ENCODE measurements at regions not wholly inside any gene's neighbourhood (a gene's known extent, or its start where the extent isn't known, plus 50 kb on each side); places are given as distances from the start of the nearest gene placed in this dataset.

DNA sequence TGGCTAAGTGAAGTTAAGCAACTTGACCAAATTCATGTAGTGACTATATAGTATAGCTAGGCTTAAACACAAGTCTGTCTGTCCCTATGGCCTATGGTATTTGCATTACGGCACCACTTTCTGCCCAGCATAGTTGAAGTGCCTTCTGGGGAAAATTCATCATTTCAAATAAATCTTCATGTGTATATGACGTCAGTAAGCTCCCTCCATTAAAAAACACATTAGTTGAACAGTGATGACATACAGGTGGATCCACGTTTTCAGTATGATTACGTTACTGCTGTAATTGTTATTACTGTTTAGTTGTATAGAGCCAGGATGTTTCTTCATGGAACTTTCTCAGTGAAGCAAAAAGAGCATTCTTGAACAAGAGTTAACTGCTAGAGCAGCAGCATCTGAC is 96.2 kb downstream of the TENT5A start:
- Histone ChIP-seq H3K27me3 (no peaks in the 10 kb centered on the region), H3K9me3 (no peaks in the 10 kb centered on the region), H3K36me3 (no peaks in the 10 kb centered on the region), H3K4me1 (no peaks in the 10 kb centered on the region), H3K27ac (no peak overlapping the region), H3K4me3 (no peak overlapping the region)
- no peak for DNase-seq
- intact Hi-C loops (cut with DNase I; ENCODE audit: low total_unique reads) = no loop called here
- TF ChIP-seq, protein P1, sequence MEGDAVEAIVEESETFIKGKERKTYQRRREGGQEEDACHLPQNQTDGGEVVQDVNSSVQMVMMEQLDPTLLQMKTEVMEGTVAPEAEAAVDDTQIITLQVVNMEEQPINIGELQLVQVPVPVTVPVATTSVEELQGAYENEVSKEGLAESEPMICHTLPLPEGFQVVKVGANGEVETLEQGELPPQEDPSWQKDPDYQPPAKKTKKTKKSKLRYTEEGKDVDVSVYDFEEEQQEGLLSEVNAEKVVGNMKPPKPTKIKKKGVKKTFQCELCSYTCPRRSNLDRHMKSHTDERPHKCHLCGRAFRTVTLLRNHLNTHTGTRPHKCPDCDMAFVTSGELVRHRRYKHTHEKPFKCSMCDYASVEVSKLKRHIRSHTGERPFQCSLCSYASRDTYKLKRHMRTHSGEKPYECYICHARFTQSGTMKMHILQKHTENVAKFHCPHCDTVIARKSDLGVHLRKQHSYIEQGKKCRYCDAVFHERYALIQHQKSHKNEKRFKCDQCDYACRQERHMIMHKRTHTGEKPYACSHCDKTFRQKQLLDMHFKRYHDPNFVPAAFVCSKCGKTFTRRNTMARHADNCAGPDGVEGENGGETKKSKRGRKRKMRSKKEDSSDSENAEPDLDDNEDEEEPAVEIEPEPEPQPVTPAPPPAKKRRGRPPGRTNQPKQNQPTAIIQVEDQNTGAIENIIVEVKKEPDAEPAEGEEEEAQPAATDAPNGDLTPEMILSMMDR (IDR thresholded peaks at IDR 0.05) = no peak

DNA sequence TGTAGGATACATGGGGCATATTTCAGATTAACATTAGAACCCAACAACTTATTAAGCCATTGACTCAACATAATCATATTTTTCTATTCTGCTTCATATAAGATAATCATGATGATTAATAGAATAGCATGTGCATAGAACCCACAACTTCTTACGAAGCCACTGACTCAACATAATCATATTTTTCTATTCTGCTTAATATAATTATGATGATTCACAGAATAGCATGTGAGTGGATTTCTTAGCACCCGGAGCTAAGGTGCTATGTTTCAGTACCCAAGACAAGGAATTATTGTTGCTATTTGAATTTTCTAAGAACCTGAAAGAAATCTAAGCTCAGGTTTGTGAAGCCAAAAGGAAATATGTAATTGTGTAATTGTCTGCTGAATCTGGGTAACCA is 96.8 kb downstream of the TENT5A start:
- H3K4me3 ChIP-seq = no peak overlapping the region
- H3K9me3 ChIP-seq = no peaks in the 10 kb centered on the region
- intact Hi-C loops (cut with DNase I; ENCODE audit: low total_unique reads) = no loop called here
- TF ChIP-seq, protein P1 (IDR thresholded peaks at IDR 0.05) = no peak
- no peak overlapping the region for H3K27ac ChIP-seq
- no peaks in the 10 kb centered on the region for H3K27me3 ChIP-seq
- no peaks in the 10 kb centered on the region for H3K4me1 ChIP-seq
- DNase-seq = no peak
- no peaks in the 10 kb centered on the region for H3K36me3 ChIP-seq

DNA sequence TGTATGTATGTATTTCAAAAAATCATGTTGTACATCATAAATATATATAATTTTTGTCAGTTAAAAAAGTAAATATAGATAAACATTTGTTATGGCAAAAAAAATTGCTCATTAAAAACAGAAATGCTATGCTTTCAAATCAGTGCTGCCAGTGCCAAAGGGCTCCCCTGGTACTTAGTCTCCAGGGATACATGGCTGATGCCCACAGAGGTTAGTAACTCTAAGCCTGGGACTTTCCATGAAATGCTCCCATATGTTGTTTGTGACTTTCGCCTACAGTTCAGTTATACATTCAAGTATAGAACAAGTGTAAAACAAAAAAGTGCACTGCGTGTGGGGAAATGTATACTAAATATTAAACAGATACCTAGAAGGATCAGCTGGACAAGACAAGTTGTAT is 104.0 kb downstream of the TENT5A start:
- Histone ChIP-seq H3K4me3 (no peak overlapping the region), H3K4me1 (no peaks in the 10 kb centered on the region), H3K9me3 (no peaks in the 10 kb centered on the region), H3K27ac (no peak overlapping the region), H3K27me3 (no peaks in the 10 kb centered on the region), H3K36me3 (no peaks in the 10 kb centered on the region)
- TF ChIP-seq, protein P1 (IDR thresholded peaks at IDR 0.05) = no peak
- intact Hi-C loops (cut with DNase I; ENCODE audit: low total_unique reads) = no loop called here
- no peak for DNase-seq

DNA sequence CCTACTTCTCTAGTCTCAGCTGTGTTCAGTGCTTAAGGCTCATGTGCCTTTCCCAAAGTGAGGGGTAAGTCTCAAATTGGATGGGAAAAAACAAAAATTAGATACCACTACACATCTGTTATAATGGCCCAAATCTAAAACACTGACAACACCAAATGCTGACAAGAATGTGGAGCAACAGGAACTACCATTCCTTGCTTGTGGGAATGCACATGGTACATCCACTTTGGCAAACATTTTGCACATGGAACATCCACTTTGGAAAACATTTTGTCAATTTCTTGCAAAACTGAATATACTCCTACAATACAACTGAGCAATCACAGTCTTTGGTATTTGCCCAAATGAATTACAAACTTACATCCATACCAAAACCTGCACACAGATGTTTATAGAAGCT is 109.3 kb downstream of the TENT5A start:
- Histone ChIP-seq H3K27me3 (no peaks in the 10 kb centered on the region), H3K4me1 (no peaks in the 10 kb centered on the region), H3K9me3 (no peaks in the 10 kb centered on the region), H3K36me3 (no peaks in the 10 kb centered on the region), H3K4me3 (no peak overlapping the region), H3K27ac (no peak overlapping the region)
- DNase-seq = no peak
- intact Hi-C loops (cut with DNase I; ENCODE audit: low total_unique reads) = no loop called here
- TF ChIP-seq, protein P1 (IDR thresholded peaks at IDR 0.05) = no peak

DNA sequence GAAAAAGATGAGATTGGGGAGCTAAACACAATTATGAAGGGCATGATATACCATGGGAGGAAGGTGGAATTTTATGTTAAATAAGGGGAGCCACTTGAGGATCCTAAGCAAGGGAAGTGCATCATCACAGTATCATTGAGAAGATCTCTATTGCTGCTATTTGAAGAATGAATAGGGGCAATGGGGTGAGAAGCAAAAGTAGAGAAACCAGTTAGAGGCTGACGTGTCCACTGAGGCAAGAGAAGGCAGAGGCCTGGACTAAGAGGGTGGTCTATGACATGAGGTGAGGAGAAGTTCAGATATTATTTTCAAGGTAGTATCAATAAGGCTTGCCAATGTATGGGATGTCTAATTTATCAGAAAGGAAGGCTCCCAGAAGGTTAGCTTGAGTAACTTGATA is 111.6 kb downstream of the TENT5A start:
- intact Hi-C loops (cut with DNase I; ENCODE audit: low total_unique reads) = no loop called here
- Histone ChIP-seq H3K4me3 (no peak overlapping the region), H3K4me1 (no peaks in the 10 kb centered on the region), H3K9me3 (no peaks in the 10 kb centered on the region), H3K36me3 (no peaks in the 10 kb centered on the region), H3K27ac (no peak overlapping the region), H3K27me3 (no peaks in the 10 kb centered on the region)
- no peak for DNase-seq
- TF ChIP-seq, protein P1 (IDR thresholded peaks at IDR 0.05) = no peak

DNA sequence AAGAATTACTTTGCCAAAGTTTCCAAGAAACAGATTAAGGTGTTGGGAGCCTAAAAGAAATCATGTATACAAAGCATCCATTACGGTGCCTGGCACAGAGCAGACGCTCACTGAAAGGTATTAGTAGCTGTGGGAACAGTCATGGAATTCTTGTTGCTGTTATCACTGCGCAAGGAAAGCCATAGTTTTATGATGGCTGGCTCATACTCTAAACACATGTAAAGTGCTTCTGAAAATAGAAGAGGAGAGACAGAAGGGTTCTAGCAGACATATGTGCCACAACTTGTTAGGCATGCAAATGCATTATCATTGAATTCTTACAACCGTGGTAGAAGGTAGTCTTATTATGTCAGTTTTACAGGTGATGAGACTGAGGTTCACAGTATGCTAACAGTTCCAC is 112.4 kb downstream of the TENT5A start:
- intact Hi-C loops (cut with DNase I; ENCODE audit: low total_unique reads) = no loop called here
- Histone ChIP-seq H3K27me3 (no peaks in the 10 kb centered on the region), H3K4me1 (no peaks in the 10 kb centered on the region), H3K4me3 (no peak overlapping the region), H3K36me3 (no peaks in the 10 kb centered on the region), H3K9me3 (no peaks in the 10 kb centered on the region), H3K27ac (no peak overlapping the region)
- no peak for DNase-seq
- TF ChIP-seq, protein P1 (IDR thresholded peaks at IDR 0.05) = no peak
